Vagina (tissue), 2 donors: ENCODE measurements at regions not wholly inside any gene's neighbourhood (a gene's known extent, or its start where the extent isn't known, plus 50 kb on each side); places are given as distances from the start of the nearest gene placed in this dataset.
"Not testable (repeated sequence)": the region's sequence is repeated elsewhere in the genome, so short reads cannot be mapped to it uniquely, and the experiment has no call there.

ENCODE experiments used
- DNase-seq, 2 donors: peaks; one replicate each; pipeline ENCODE4 v3.0.0-alpha.2; 2017; ENCODE audit errors: extremely low spot score in 2 of 2
- H3K27ac ChIP-seq: fragments of 200-600 bp; sonication (generic); one replicate; pipeline ENCODE4 v1.5.1; 2019
- H3K27me3 ChIP-seq: fragments of 200-600 bp; sonication (generic); one replicate; pipeline ENCODE4 v1.5.1; 2019
- H3K36me3 ChIP-seq, 2 donors: fragments of 200-600 bp; sonication (generic); one replicate each; pipeline ENCODE4 v1.5.1; 2017 to 2019
- H3K4me1 ChIP-seq: fragments of 200-600 bp; sonication (generic); one replicate; pipeline ENCODE4 v1.5.1; 2019
- H3K4me3 ChIP-seq, 2 donors: fragments of 200-600 bp; sonication (generic); 1 replicate in 1 of 2; 2 replicates in 1 of 2; pipeline ENCODE4 v1.5.1; 2016 to 2019
- H3K9me3 ChIP-seq: fragments of 200-600 bp; sonication (generic); one replicate; pipeline ENCODE4 v1.5.1; 2019
- POLR2A ChIP-seq, 2 donors: fragments of 450-650 bp; IDR thresholded peaks; one replicate each; pipeline ENCODE4 v1.6.1; 2017; ENCODE audit warnings: antibody characterized with exemption in 2 of 2, mild to moderate bottlenecking in 2 of 2, moderate library complexity in 2 of 2
- POLR2AphosphoS5 ChIP-seq, 2 donors: sonication (generic); formaldehyde crosslinking; IDR thresholded peaks; one replicate each; pipeline ENCODE4 v1.9.0; 2017; ENCODE audit warnings: antibody characterized with exemption in 2 of 2, mild to moderate bottlenecking in 2 of 2, low read depth in 1 of 2; ENCODE audit not compliant: insufficient read depth in 1 of 2
- intact Hi-C: fragments of 100-400 bp; cut with DNase I; formaldehyde crosslinking; loops from one replicate; pipeline ENCODE4 v1.15.1; 2023
- TF ChIP-seq, protein P1 (sequence below), 3 experiments: fragments of 450-650 bp in 2 of 3; fragments of 200-600 bp in 1 of 3; sonication (generic) in 1 of 3; IDR thresholded peaks; one replicate each; pipeline ENCODE4 v1.5.1; 2017 to 2019; ENCODE audit warnings: antibody characterized with exemption in 3 of 3, mild to moderate bottlenecking in 2 of 3, moderate library complexity in 2 of 3

- Histone ChIP-seq H3K4me1 (no peaks in the 10 kb centered on the region), H3K36me3 (no peaks in the 10 kb centered on the region), H3K9me3 (no peaks in the 10 kb centered on the region), H3K27ac (no peak overlapping the region), H3K4me3 (no peak overlapping the region), H3K27me3 (no peaks in the 10 kb centered on the region)
- intact Hi-C loops = no loop called here
- no peak for DNase-seq
- TF ChIP-seq, protein P1, sequence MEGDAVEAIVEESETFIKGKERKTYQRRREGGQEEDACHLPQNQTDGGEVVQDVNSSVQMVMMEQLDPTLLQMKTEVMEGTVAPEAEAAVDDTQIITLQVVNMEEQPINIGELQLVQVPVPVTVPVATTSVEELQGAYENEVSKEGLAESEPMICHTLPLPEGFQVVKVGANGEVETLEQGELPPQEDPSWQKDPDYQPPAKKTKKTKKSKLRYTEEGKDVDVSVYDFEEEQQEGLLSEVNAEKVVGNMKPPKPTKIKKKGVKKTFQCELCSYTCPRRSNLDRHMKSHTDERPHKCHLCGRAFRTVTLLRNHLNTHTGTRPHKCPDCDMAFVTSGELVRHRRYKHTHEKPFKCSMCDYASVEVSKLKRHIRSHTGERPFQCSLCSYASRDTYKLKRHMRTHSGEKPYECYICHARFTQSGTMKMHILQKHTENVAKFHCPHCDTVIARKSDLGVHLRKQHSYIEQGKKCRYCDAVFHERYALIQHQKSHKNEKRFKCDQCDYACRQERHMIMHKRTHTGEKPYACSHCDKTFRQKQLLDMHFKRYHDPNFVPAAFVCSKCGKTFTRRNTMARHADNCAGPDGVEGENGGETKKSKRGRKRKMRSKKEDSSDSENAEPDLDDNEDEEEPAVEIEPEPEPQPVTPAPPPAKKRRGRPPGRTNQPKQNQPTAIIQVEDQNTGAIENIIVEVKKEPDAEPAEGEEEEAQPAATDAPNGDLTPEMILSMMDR (IDR thresholded peaks at IDR 0.05) = no peak
- TF ChIP-seq POLR2AphosphoS5 (IDR thresholded peaks at IDR 0.05; ENCODE audit: insufficient read depth in 1 of 2, low read depth in 1 of 2) = no peak
- no peak for TF ChIP-seq POLR2A (IDR thresholded peaks at IDR 0.05)
These were observed 128.2 kb downstream of the SLC7A11 start for GRCh38 chr4:138113819-138114400.

DNA sequence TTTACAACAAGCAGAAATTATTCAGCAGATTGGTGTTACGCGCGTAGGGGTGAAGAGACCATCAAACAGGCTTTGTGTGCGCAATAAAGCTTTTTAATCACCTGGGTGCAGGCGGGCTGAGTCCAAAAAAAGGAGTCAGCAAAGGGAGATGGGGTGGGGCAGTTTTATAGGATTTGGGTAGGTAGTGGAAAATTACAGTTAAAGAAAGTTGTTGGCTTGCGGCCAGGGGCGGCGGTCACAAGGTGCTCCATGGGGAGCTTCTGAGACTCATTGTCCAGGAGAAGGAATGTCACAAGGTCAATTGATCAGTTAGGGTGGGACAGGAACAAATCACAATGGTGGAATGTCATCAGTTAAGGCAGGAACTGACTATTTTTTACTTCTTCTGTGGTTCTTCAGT lies 129.3 kb downstream of the SLC7A11 start:
- H3K27ac ChIP-seq, H3K4me1 ChIP-seq, H3K27me3 ChIP-seq, H3K36me3 ChIP-seq, DNase-seq, H3K9me3 ChIP-seq, H3K4me3 ChIP-seq, intact Hi-C loops: not testable (repeated sequence)

DNA sequence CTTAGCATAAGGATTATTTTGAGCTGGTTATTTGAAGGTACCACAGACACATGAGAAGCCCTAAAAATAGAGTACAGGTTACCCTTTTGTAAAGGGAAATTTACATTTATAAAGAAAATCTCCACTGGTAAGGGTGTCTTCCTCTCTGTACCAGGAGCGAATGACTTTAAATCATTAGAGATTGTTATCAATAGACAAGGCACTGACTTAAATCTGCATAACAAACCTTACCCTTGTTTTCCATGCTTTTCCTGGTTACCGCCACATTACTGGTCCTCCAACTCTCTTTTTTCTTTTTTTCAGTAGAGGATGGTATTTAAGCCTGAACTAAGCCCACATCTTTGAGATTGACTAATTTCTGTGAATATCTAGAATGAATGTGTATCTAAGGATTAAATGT lies 129.8 kb downstream of the SLC7A11 start:
- Histone ChIP-seq H3K36me3 (no peaks in the 10 kb centered on the region), H3K9me3 (no peaks in the 10 kb centered on the region), H3K27ac (no peak overlapping the region), H3K27me3 (no peaks in the 10 kb centered on the region), H3K4me1 (no peaks in the 10 kb centered on the region), H3K4me3 (no peak overlapping the region)
- intact Hi-C loops = no loop called here
- TF ChIP-seq, protein P1 (IDR thresholded peaks at IDR 0.05) = no peak
- TF ChIP-seq POLR2AphosphoS5 (IDR thresholded peaks at IDR 0.05; ENCODE audit: insufficient read depth in 1 of 2, low read depth in 1 of 2) = no peak
- TF ChIP-seq POLR2A (IDR thresholded peaks at IDR 0.05) = no peak
- no peak for DNase-seq

DNA sequence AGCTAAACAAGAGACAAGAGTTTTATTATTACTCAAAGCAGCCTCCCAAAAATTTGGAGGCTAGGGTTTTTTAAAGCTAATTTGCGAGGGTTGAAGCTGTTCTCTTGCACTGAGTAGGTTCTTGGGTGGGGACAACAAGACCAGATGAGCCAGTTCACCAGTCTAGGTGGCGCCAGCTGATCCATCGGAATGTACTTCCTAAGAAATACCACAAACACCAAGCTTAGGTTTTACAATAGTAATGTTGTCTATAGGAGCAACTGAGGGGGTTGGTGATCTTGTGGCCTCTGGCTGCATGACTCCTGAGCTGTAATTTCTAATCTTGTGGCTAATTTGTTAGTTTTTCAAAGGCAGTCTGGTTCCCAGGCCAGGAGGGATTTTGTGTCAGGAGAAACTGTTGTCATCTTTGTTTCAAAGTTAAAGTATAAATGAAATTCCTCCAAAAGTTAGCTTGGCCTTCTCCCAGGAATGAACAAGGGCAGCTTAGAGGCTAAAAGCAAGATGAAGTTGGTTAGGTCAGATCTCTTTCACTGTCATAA lies 130.6 kb downstream of the SLC7A11 start:
- TF ChIP-seq, protein P1 (IDR thresholded peaks at IDR 0.05) = no peak
- TF ChIP-seq POLR2AphosphoS5 (IDR thresholded peaks at IDR 0.05; ENCODE audit: insufficient read depth in 1 of 2, low read depth in 1 of 2) = no peak
- TF ChIP-seq POLR2A (IDR thresholded peaks at IDR 0.05) = no peak
- Histone ChIP-seq H3K27me3 (no peaks in the 10 kb centered on the region), H3K4me3 (no peak overlapping the region), H3K9me3 (no peaks in the 10 kb centered on the region), H3K27ac (no peak overlapping the region), H3K4me1 (no peaks in the 10 kb centered on the region), H3K36me3 (no peaks in the 10 kb centered on the region)
- intact Hi-C loops = no loop called here
- no peak for DNase-seq

DNA sequence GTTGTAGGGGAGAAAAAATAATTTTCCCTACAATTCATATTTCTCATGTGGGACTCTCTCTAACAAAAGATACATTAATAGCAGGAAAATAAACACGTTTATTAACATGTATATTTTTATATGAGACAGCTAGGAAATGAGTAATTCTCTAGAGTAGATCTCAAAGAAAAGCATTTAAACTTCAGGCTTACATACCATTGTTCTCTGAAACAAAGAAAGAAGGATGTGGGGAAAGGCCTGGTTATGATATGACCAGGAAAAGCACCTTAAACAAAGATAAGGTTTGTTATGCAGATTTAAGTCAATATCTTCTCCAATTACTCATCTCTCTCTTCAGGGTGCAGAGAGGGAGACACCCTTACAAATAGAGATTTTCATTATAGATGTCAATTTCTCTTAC lies 131.3 kb downstream of the SLC7A11 start:
- H3K4me1 ChIP-seq = no peaks in the 10 kb centered on the region
- no peaks in the 10 kb centered on the region for H3K27me3 ChIP-seq
- H3K9me3 ChIP-seq = no peaks in the 10 kb centered on the region
- TF ChIP-seq POLR2A (IDR thresholded peaks at IDR 0.05) (no peak), POLR2AphosphoS5 (IDR thresholded peaks at IDR 0.05; ENCODE audit: insufficient read depth in 1 of 2, low read depth in 1 of 2) (no peak)
- TF ChIP-seq, protein P1 (IDR thresholded peaks at IDR 0.05) = no peak
- no peak overlapping the region for H3K27ac ChIP-seq
- intact Hi-C loops = no loop called here
- DNase-seq = no peak
- H3K36me3 ChIP-seq = no peaks in the 10 kb centered on the region
- no peak overlapping the region for H3K4me3 ChIP-seq
